GM12878 (cell line): ENCODE measurements at regions not wholly inside any gene's neighbourhood (a gene's known extent, or its start where the extent isn't known, plus 50 kb on each side); places are given as distances from the start of the nearest gene placed in this dataset.

Experiments used
- CHD4 ChIP-seq: fragments of 200-600 bp; sonication (generic); IDR thresholded peaks from 2 replicates; pipeline ENCODE4 v1.6.1; 2016; ENCODE audit warnings: mild to moderate bottlenecking
- CREB1 ChIP-seq: IDR thresholded peaks from 2 replicates; pipeline ENCODE4 v1.6.1; 2012; ENCODE audit warnings: low read depth, mild to moderate bottlenecking, inconsistent platforms
- CTCF ChIP-seq, 3 experiments: IDR thresholded peaks in 2 of 3; conservative IDR thresholded peaks in 1 of 3; 2 replicates each; pipeline ENCODE4 v1.5.1; 2011; ENCODE audit warnings: low read depth in 3 of 3, low read length in 3 of 3, mild to moderate bottlenecking in 3 of 3, control low read depth in 2 of 3, moderate library complexity in 2 of 3, inconsistent platforms in 1 of 3, mixed read lengths in 1 of 3; ENCODE audit not compliant: control insufficient read depth in 2 of 3, insufficient read depth in 1 of 3; ENCODE audit errors: extremely low read depth in 1 of 3
- DPF2 ChIP-seq: fragments of 450-650 bp; IDR thresholded peaks from 2 replicates; pipeline ENCODE4 v1.6.1; 2017; ENCODE audit warnings: mild to moderate bottlenecking
- IKZF1 ChIP-seq: fragments of 450-650 bp; conservative IDR thresholded peaks from 2 replicates; pipeline ENCODE4 v1.6.1; 2017; ENCODE audit warnings: antibody characterized with exemption, mild to moderate bottlenecking
- MAX ChIP-seq: IDR thresholded peaks from 2 replicates; pipeline ENCODE4 v1.6.1; 2012; ENCODE audit warnings: low read depth, low read length, improper control_type of control experiment
- POLR2A ChIP-seq: IDR thresholded peaks from 2 replicates; pipeline ENCODE4 v1.6.1; 2011; ENCODE audit warnings: low read depth, mild to moderate bottlenecking, low read length
- RCOR1 ChIP-seq: conservative IDR thresholded peaks from 2 replicates; pipeline ENCODE4 v1.6.1; 2012; ENCODE audit warnings: low read depth, low read length, improper control_type of control experiment
- RFX5 ChIP-seq: IDR thresholded peaks from 2 replicates; pipeline ENCODE4 v1.6.1; 2011; ENCODE audit warnings: low read depth, low read length, improper control_type of control experiment
- SREBF1 ChIP-seq: IDR thresholded peaks from 2 replicates; pipeline ENCODE4 v1.6.1; 2012; ENCODE audit warnings: mild to moderate bottlenecking, low read length
- YY1 ChIP-seq: IDR thresholded peaks from 2 replicates; pipeline ENCODE4 v1.6.1; 2011; ENCODE audit warnings: low read depth, mild to moderate bottlenecking, low read length

- TF ChIP-seq CTCF (IDR thresholded peaks at IDR 0.05 in 2 of 3, conservative IDR thresholded peaks at IDR 0.05 in 1 of 3; ENCODE audit: control insufficient read depth in 2 of 3, extremely low read depth in 1 of 3, insufficient read depth in 1 of 3, low read depth in 3 of 3, low read length in 3 of 3): no peak
- TF ChIP-seq SREBF1: no peak
- TF ChIP-seq RCOR1: no peak
- TF ChIP-seq RFX5: no peak
- no peak for TF ChIP-seq IKZF1
- no peak for TF ChIP-seq CREB1
- TF ChIP-seq MAX: no peak
- TF ChIP-seq CHD4: no peak
- TF ChIP-seq YY1: no peak
- TF ChIP-seq POLR2A: no peak
- no peak for TF ChIP-seq DPF2
These were observed 545.9 kb upstream of the PTPRD start for GRCh38 chr9:11158676-11159075.
